HT1080 (cell line): ENCODE measurements at regions not wholly inside any gene's neighbourhood (a gene's known extent, or its start where the extent isn't known, plus 50 kb on each side); places are given as distances from the start of the nearest gene placed in this dataset.
A peak's percentile ranks its signal among the peaks of the same experiment; 100 is the strongest.

ENCODE experiments used
- DNase-seq: peaks from one replicate; pipeline ENCODE4 v3.0.0-alpha.2; 2015; ENCODE audit warnings: low read depth

DNA sequence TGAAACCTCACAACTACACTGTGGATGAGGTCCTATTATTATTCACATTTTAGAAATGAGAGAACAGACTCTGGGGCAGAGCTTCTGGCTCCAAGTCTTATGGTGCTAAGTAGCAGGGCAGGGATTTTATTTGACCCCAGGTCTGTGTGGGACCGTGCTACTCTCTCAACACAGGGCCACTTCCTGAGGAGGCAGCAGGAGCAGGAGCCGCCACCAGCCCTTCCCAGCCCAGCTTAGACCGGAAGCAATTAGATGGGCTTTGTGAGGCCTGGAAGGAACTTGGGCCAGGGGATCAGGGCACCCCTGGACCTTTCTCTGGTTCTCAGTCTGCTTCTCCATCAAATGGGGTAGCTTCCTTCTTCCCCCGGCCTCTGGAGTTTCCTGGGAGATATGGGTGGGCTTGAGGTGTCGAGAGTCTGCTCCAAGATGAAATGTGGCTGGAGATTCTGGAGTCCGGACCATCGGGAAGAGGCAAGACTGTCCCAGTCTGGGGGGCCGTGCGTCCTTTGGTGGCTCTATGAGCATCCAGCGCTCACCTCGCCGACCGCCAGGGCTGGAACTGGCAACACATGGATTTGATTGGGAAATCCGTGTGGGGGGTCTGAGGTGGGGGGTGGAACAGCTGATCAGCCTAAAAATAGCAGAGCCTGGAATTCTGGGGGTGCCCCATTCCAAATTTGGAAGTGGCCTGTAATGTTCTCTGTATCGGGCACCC is 136.8 kb downstream of the FOXD2 start:
- DNase-seq = no peak

- peak; percentile 76 for DNase-seq
These were observed 138.3 kb downstream of the FOXD2 start for GRCh38 chr1:47575855-47576757.

GRCh38 chr1:47576758-47577115 is 138.9 kb downstream of the FOXD2 start:
- no peak for DNase-seq

- DNase-seq = no peak
These were observed 139.6 kb downstream of the FOXD2 start for GRCh38 chr1:47577303-47578025.

- peak; percentile 24 for DNase-seq
These were observed 140.3 kb downstream of the FOXD2 start for GRCh38 chr1:47578026-47578720.

- no peak for DNase-seq
These were observed 141.0 kb downstream of the FOXD2 start for GRCh38 chr1:47578721-47579419.

DNA sequence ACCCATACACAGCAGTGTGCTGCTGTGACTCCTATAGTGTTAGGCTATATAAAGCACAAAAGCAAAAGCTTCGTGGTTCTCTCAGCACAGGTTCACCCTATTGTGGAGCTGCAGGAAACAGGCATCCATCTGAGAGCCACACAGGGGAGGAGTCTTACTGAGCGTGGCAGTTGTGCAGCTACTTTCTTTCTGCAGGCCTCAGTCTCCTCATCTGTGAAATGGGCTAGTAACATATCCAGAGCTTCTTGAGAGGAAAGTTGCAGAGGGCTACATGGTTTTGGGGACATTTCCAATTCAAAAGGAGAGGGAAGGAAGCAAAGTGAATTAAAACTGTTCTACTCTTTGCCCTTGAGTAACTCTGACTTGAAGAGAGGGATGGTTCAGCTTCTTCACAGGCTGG is 142.0 kb downstream of the FOXD2 start:
- DNase-seq = no peak

DNA sequence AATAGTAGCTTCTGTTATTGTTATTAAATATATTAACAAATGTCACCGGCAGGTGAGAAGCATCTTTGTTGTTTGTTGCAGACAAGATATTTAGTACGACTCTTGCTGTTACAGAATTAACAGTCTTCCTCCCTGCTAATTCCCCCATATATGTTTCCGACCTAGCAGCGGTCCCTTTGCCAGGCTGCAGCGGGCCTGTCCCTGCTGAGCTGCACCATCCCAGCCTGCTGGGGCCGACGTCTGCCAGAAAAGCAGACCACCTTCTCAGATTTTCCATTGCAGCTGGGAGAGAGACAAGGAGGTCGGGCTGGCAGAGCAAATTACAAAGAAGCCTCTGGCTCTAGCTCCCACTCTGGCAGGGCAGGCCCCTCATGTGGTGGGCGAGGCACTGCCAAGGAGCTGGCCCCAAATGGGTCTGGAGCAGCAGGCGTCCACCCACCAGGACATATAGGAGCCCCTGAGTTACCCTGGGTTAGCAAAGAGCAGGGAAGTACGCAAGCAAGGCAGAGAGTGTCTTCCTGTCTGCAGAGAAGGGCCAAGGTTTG is 142.7 kb downstream of the FOXD2 start:
- DNase-seq = no peak

DNA sequence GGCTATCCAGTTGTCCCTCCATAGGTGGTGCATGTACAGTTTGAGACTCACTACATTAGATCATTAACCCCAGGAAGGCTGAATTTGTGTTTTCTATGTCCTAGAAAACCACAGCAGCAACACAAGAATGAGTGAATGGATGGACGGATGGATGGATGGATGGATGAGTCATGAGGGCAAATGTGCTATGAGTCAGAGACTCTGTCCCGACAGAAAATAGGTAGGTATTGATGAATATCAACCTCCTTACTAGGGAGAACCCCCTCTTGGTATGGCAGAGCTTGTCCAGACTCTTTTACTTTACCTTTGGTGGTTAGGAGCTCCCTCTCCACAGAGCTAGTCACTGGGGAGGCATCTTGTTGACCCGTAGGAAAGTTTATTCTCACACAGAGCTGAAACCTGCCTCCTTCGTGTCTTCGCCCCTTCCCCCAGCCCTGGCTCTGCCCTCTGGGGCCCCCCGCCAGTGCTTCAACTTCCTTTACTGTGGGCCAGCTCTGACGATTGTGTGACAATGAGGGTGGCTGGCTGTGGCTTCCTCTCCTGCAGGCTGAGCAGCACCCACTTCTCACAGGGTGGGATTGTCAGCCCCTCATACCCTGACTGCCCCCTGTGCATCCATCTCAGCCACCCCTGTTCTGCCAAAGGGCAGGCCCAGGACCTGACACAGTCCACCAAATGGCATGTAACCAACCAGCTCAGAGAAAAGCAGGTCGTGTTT is 145.2 kb downstream of the FOXD2 start:
- peak; percentile 85 for DNase-seq

DNA sequence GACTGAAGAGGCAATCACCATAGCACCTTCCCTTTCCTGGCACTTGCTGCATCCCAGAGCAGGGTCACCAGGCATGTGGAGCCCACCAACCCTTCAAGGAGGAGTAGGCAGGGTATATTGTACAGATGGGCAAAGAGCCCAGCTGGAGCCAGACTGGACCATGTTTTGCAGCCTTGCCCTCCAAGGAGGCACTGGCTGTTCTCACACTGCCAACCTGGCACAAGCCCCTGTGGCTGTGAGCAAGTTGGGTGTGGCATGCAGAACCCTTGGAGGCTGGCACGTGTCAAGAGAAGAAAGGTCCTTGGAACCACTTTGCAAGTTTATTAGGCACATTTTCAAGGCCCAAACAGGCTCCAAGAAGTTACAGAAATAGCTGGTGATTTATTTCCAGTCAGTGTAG is 146.4 kb downstream of the FOXD2 start:
- DNase-seq = no peak

GRCh38 chr1:47585141-47585902 is 147.5 kb downstream of the FOXD2 start:
- DNase-seq = no peak

- no peak for DNase-seq
These were observed 150.2 kb downstream of the FOXD2 start for GRCh38 chr1:47587891-47588582.

DNA sequence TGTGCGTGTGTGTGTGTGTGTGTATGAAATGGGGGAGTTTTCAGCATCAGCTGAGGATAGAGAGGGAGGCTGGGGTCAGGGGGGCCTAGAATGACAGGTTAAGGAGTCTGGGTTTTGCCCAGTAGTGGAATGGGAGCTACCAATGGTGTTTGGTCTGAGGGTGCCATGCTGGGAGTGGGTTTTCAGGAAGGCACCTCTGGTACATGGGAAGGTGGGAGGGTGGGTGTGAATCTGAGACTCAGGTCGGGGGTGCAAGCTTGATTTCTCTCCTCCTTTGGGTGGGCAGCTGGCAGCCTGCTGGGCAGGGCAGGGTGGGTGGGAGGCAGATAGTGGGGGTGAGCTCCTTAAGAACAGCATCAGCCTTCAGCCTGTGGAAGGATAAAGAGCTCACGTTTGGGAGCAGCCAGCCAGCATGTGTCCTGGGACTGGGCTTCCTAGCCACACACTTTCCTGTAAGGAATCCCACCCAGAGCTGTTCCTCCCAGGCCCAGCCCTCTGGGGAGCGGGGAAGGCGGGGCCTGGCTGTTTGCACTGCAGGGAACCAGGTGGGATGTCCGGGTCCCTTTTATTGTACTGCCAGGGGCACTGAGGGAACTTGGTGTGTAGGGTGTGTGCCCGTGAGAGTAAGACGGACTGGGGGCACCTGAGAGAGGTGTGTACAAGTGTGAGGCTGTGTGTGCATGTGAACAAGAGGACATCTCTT is 152.8 kb downstream of the FOXD2 start:
- no peak for DNase-seq

GRCh38 chr1:47591801-47592200 is 154.0 kb downstream of the FOXD2 start:
- DNase-seq = no peak

- DNase-seq = no peak
These were observed 154.6 kb downstream of the FOXD2 start for GRCh38 chr1:47592296-47593012.

- DNase-seq = no peak
These were observed 155.2 kb downstream of the FOXD2 start for GRCh38 chr1:47593013-47593568.
